HCT116 (cell line): ENCODE measurements at regions not wholly inside any gene's neighbourhood (a gene's known extent, or its start where the extent isn't known, plus 50 kb on each side); places are given as distances from the start of the nearest gene placed in this dataset.

Source experiments
- ATAC-seq: fragments of 200-7000 bp; cut with Tn5 transposase; 2 replicates; pipeline ENCODE4 v1.9.1; 2020; ENCODE audit warnings: mild to moderate bottlenecking, moderate library complexity
- BruUV-seq: library from RNA; stranded (reverse); fragments of 400-500 nt; replicated peaks from 2 replicates; lab custom pipeline; 2021; lab: Mats Ljungman, UMichigan
- CTCF ChIA-PET: fragments of 300-600 bp; sonication (Branson Sonifier 250); formaldehyde crosslinking; loops from one replicate; lab custom pipeline; 2021; ENCODE audit warnings: antibody characterized with exemption; lab: Charles Lee
- POLR2A ChIA-PET: fragments of 300-600, 350-600 bp; sonication (Branson Sonifier 250); formaldehyde crosslinking; loops from one replicate; lab custom pipeline; 2021; ENCODE audit warnings: antibody characterized with exemption; lab: Charles Lee
- RAD21 ChIA-PET, 2 experiments: fragments of 300-600 bp; sonication (Branson Sonifier 250); formaldehyde crosslinking; loops; one replicate each; lab custom pipeline; 2023; ENCODE audit warnings: low total read pairs in 2 of 2; ENCODE audit not compliant: uncharacterized antibody in 2 of 2, unreplicated experiment in 2 of 2, low non-redundant PET in 1 of 2; lab: Charles Lee
- DNase-seq: peaks from one replicate; pipeline ENCODE4 v3.0.0-alpha.2; 2010; ENCODE audit warnings: low read depth, low spot score
- H2AFZ ChIP-seq: fragments of 200-600 bp; shearing (Covaris generic), sonication (generic); 2 replicates; pipeline ENCODE4 v1.6.1; 2017; ENCODE audit warnings: low read depth, mixed run types, mixed read lengths, antibody characterized with exemption, low read length; ENCODE audit not compliant: poor library complexity, severe bottlenecking
- H3K27ac ChIP-seq: 2 replicates; pipeline ENCODE4 v1.5.1; 2012; ENCODE audit warnings: low read depth, low read length
- H3K27me3 ChIP-seq: fragments of 200-600 bp; sonication (generic); 2 replicates; pipeline ENCODE4 v1.6.1; 2016; ENCODE audit warnings: mixed run types, low read length, mixed read lengths; ENCODE audit not compliant: insufficient read depth
- H3K36me3 ChIP-seq, 2 experiments: fragments of 200-500 bp in 1 of 2; fragments of 200-600 bp in 1 of 2; sonication (Bioruptor generic) in 1 of 2; sonication (generic) in 1 of 2; 2 replicates each; pipeline versions ENCODE4 v1.5.1 to v1.6.1; 2014 to 2016; ENCODE audit warnings: low read length in 2 of 2, inconsistent platforms in 1 of 2, mixed read lengths in 1 of 2, mixed run types in 1 of 2; ENCODE audit not compliant: insufficient read depth in 2 of 2, control insufficient read depth in 1 of 2
- H3K4me1 ChIP-seq, 2 experiments: fragments of 200-600 bp in 1 of 2; sonication (generic) in 1 of 2; 2 replicates each; pipeline versions ENCODE4 v1.5.1 to v1.6.1; 2012 to 2017; ENCODE audit warnings: low read length in 2 of 2, inconsistent platforms in 1 of 2, mild to moderate bottlenecking in 1 of 2, mixed read lengths in 1 of 2, mixed run types in 1 of 2, moderate library complexity in 1 of 2; ENCODE audit not compliant: insufficient read depth in 2 of 2, control insufficient read depth in 1 of 2
- H3K4me2 ChIP-seq: fragments of 200-600 bp; sonication (generic); 2 replicates; pipeline ENCODE4 v1.6.1; 2017; ENCODE audit warnings: mixed run types, low read length, mixed read lengths
- H3K4me3 ChIP-seq, 2 experiments: fragments of 200-600 bp in 1 of 2; sonication (generic) in 1 of 2; replicated peaks in 1 of 2; 2 replicates each; pipeline ENCODE4 v1.5.1; 2011 to 2016; ENCODE audit warnings: low read length in 2 of 2, control low read depth in 1 of 2, low read depth in 1 of 2, mild to moderate bottlenecking in 1 of 2, mixed read lengths in 1 of 2, mixed run types in 1 of 2
- H3K79me2 ChIP-seq: fragments of 200-600 bp; sonication (generic); 2 replicates; pipeline ENCODE4 v1.6.1; 2017; ENCODE audit warnings: mild to moderate bottlenecking, mixed run types, low read length, moderate library complexity, mixed read lengths; ENCODE audit not compliant: insufficient read depth
- H3K9ac ChIP-seq: fragments of 200-600 bp; sonication (generic); 2 replicates; pipeline ENCODE4 v1.6.1; 2016; ENCODE audit warnings: low read length, mixed read lengths
- H3K9me2 ChIP-seq: fragments of 200-600 bp; sonication (generic), shearing (Covaris generic); 2 replicates; pipeline ENCODE4 v1.6.1; 2017; ENCODE audit warnings: mixed run types, mild to moderate bottlenecking, moderate library complexity; ENCODE audit not compliant: insufficient read depth
- H3K9me3 ChIP-seq, 2 experiments: fragments of 200-500 bp in 1 of 2; fragments of 200-600 bp in 1 of 2; sonication (Bioruptor generic) in 1 of 2; sonication (generic) in 1 of 2; 2 replicates each; pipeline ENCODE4 v1.6.1; 2014 to 2017; ENCODE audit warnings: low read length in 2 of 2, mixed read lengths in 2 of 2, inconsistent platforms in 1 of 2, low read depth in 1 of 2, mild to moderate bottlenecking in 1 of 2, mixed run types in 1 of 2, moderate library complexity in 1 of 2; ENCODE audit not compliant: control insufficient read depth in 1 of 2, insufficient read depth in 1 of 2
- H4K20me1 ChIP-seq: fragments of 200-600 bp; sonication (generic), shearing (Covaris generic); 2 replicates; pipeline ENCODE4 v1.6.1; 2017; ENCODE audit warnings: mixed run types, mild to moderate bottlenecking, moderate library complexity; ENCODE audit not compliant: insufficient read depth
- EZH2phosphoT487 ChIP-seq: fragments of 200-600 bp; IDR thresholded peaks from 2 replicates; pipeline ENCODE4 v1.6.1; 2018; ENCODE audit warnings: antibody characterized with exemption, borderline replicate concordance
- JUND ChIP-seq: IDR thresholded peaks from 2 replicates; pipeline ENCODE4 v1.6.1; 2012
- MAX ChIP-seq: IDR thresholded peaks from 2 replicates; pipeline ENCODE4 v1.6.1; 2012
- POLR2A ChIP-seq: IDR thresholded peaks from 2 replicates; pipeline ENCODE4 v1.7.0; 2011; ENCODE audit warnings: borderline replicate concordance; ENCODE audit not compliant: insufficient read depth, insufficient read length; ENCODE audit errors: extremely low read depth
- RAD21 ChIP-seq: IDR thresholded peaks from 2 replicates; pipeline ENCODE4 v1.6.1; 2012; ENCODE audit warnings: low read depth, mild to moderate bottlenecking
- SIN3A ChIP-seq: IDR thresholded peaks from 2 replicates; pipeline ENCODE4 v1.6.1; 2012; ENCODE audit warnings: low read depth
- TCF7L2 ChIP-seq: IDR thresholded peaks from 2 replicates; pipeline ENCODE4 v1.7.0; 2011; ENCODE audit warnings: borderline replicate concordance, inconsistent platforms; ENCODE audit not compliant: insufficient read depth, insufficient read length; ENCODE audit errors: extremely low read depth
- ZFX ChIP-seq: fragments of 450-650 bp; IDR thresholded peaks from 2 replicates; pipeline ENCODE4 v1.6.1; 2017
- intact Hi-C: fragments of 100-400 bp; cut with micrococcal nuclease; formaldehyde crosslinking; loops from 2 replicates; pipeline ENCODE4 v1.10.0; 2022
- TF ChIP-seq, protein P1 (sequence below): IDR thresholded peaks from 2 replicates; pipeline ENCODE4 v1.6.1; 2012
- TF ChIP-seq, protein P2 (sequence below), 3 experiments: fragments of 200-600 bp in 1 of 3; sonication (generic) in 1 of 3; IDR thresholded peaks in 2 of 3; conservative IDR thresholded peaks in 1 of 3; 2 replicates each; pipeline ENCODE4 v1.5.1; 2012 to 2017; ENCODE audit warnings: low read depth in 2 of 3, low read length in 2 of 3, antibody characterized with exemption in 1 of 3, borderline replicate concordance in 1 of 3, control low read depth in 1 of 3, mild to moderate bottlenecking in 1 of 3, mixed read lengths in 1 of 3, mixed run types in 1 of 3, moderate library complexity in 1 of 3; ENCODE audit not compliant: insufficient read depth in 1 of 3

GRCh38 chr3:140870351-140870750 lies 71.3 kb upstream of the SLC25A36 start:
- CTCF ChIA-PET: no interaction called here
- no TSS peak for BruUV-seq

More at GRCh38 chr3:140870351-140870750, 71.3 kb upstream of the SLC25A36 start:
- no peak overlapping the region for H3K4me2 ChIP-seq
- H3K79me2 ChIP-seq: no peaks in the 10 kb centered on the region
- H3K9me2 ChIP-seq: no peaks in the 10 kb centered on the region
- no peaks in the 10 kb centered on the region; the same call in 1 of the 2 replicates for H3K27me3 ChIP-seq
- H3K4me3 ChIP-seq: no peak overlapping the region
- no peak overlapping the region for H3K27ac ChIP-seq
- H2AFZ ChIP-seq: no peak overlapping the region
- ATAC-seq: no peak
- H3K36me3 ChIP-seq: no peaks in the 10 kb centered on the region
- no peak overlapping the region for H3K9ac ChIP-seq
- H3K4me1 ChIP-seq: no peaks in the 10 kb centered on the region
- DNase-seq: no peak
- 0 out of 4 replicates have a peak, but pooled peaks cover 0 to 3% of the 10 kb centered on the region in 2 experiments for H3K9me3 ChIP-seq
- no peak for TF ChIP-seq POLR2A
- TF ChIP-seq, protein P1, sequence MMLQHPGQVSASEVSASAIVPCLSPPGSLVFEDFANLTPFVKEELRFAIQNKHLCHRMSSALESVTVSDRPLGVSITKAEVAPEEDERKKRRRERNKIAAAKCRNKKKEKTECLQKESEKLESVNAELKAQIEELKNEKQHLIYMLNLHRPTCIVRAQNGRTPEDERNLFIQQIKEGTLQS: no peak
- no peak for TF ChIP-seq TCF7L2
- TF ChIP-seq SIN3A: no peak
- TF ChIP-seq RAD21: no peak
- no peak for TF ChIP-seq JUND
- TF ChIP-seq, protein P2, sequence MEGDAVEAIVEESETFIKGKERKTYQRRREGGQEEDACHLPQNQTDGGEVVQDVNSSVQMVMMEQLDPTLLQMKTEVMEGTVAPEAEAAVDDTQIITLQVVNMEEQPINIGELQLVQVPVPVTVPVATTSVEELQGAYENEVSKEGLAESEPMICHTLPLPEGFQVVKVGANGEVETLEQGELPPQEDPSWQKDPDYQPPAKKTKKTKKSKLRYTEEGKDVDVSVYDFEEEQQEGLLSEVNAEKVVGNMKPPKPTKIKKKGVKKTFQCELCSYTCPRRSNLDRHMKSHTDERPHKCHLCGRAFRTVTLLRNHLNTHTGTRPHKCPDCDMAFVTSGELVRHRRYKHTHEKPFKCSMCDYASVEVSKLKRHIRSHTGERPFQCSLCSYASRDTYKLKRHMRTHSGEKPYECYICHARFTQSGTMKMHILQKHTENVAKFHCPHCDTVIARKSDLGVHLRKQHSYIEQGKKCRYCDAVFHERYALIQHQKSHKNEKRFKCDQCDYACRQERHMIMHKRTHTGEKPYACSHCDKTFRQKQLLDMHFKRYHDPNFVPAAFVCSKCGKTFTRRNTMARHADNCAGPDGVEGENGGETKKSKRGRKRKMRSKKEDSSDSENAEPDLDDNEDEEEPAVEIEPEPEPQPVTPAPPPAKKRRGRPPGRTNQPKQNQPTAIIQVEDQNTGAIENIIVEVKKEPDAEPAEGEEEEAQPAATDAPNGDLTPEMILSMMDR (IDR thresholded peaks at IDR 0.05 in 2 of 3, conservative IDR thresholded peaks at IDR 0.05 in 1 of 3; ENCODE audit: borderline replicate concordance in 1 of 3, insufficient read depth in 1 of 3, low read depth in 2 of 3, low read length in 2 of 3): no peak
- TF ChIP-seq ZFX: no peak
- no peak for TF ChIP-seq MAX
- no peak for TF ChIP-seq EZH2phosphoT487
- TF ChIP-seq, all 23 proteins: peak for 0
- intact Hi-C loops: no loop called here
- ChIA-PET RAD21 (no interaction called here), POLR2A (no interaction called here)
- no peaks in the 10 kb centered on the region for H4K20me1 ChIP-seq
